ENCODE measurements at regions not wholly inside any gene's neighbourhood (a gene's known extent, or its start where the extent isn't known, plus 50 kb on each side); places are given as distances from the start of the nearest gene placed in this dataset.

GRCh38 chr2:149787206-149787605 is 199.6 kb upstream of the MMADHC start:
- TF ChIP-seq CTCF (IDR thresholded peaks at IDR 0.05; ENCODE audit: low read length) = no peak
- TF ChIP-seq EZH2 (IDR thresholded peaks at IDR 0.05; ENCODE audit: borderline replicate concordance, low read length) = no peak
